ENCODE measurements at regions not wholly inside any gene's neighbourhood (a gene's known extent, or its start where the extent isn't known, plus 50 kb on each side); places are given as distances from the start of the nearest gene placed in this dataset.

- DNase-seq: no peak
These were observed 64.6 kb upstream of the PIM1 start for GRCh38 chr6:37105148-37106050.

- no peak for DNase-seq
These were observed 63.9 kb upstream of the PIM1 start for GRCh38 chr6:37106051-37106363.

GRCh38 chr6:37106554-37106953, 63.4 kb upstream of the PIM1 start:
- DNase-seq: no peak

DNA sequence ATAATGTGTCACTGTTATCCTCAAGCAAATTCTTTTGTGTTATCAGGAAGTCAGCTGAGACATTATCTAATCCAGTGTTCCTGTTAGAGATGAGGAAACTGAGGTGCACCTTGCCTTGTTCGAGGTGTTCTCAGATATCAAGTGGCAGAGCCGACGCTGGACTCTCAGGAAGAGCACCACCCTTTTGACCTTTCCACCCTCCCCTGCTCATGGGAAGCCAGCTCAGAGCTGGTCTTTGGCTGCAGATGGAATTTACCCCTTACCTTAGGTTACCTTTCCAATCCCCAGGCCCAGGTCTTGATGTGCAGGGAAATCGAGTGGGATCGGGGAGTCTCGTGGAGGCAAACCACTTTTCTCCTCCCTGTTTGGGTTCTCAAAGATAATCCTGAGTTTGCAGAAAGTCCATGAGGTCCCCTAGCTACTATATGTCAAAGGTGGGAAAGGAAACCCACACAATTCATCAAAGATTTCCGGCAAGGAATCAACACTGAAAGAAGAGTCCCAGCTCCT, 62.9 kb upstream of the PIM1 start:
- no peak for DNase-seq

DNA sequence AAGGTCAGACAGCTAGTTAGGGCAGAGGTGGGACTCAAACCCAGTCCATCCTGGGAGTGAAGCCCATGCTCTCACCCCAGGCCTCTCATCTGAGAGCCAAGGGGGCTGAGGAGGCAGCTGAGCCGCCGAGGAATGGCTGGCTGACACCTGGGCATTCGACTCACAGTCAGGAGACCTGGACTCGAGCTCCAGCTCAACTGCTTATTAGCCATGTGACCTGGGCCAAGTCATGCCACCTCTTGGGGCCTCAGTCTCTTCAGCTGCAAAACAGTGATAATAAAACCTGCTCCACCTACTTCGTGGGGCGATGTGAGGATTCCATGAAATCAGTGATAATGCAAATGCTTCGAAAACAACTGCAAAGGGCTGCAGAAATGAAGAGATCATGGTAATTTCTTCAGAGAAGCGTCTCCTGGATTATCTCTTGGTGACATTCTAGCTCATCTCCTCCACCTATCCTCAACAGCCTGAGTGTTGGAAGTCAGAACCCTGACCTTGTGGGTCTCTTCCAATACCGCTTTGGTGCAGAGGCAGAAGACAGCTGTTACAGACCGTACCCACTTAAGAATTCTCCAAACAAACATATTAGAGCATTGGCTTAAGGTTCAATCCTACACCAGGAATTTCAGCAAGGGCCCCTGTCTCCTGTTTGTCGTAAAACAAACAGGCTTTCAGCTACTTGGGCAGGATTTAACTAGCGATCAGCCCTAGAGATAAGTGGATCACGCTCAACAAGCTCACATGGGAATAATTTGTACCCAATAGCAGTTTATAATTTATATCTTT, 60.0 kb upstream of the PIM1 start:
- no peak for DNase-seq

DNA sequence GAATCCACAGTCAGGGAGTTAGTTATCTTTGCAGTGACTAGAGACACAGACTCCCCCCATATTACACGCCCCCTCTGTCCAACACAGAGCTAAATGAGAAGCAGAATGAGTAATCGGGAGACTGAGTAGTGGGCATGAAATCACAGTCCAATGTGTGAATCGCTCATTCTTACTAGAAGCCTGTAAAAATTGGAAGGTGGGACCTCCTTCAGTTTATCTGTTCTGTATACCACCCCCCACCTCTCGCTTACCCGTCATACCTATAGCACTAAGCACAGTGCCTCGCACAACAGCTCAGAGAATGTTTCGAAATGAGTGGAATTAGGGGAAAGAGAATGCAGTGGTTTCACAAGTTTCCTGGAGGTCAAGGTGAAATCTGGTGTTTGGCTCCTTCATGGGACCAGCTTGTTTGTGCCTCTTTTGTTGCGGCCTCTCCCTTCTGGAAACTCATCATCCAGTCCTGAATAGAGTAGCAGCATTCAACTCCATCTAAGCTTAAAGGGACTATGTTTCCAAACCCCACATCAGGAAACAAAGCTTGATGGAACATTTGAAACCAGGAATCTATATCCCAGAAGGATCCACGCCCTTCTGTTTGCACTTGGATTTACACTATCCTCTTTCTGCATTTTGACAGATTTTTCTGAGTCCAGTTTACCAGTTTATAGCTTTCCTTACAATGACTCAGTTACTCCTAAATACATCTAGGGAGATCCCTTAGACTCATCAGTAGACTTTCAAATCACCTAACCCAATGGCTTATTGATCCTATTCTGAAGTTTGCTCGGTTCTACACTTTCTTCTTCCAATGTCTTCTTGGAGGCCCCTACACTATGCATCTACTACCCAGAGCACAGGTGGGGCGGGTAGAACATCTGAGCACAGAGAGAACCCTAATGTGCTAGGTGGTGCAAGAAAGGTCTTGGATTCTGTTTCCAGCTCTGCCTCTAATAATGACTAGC, 59.2 kb upstream of the PIM1 start:
- no peak for DNase-seq

- DNase-seq: no peak
These were observed 56.0 kb upstream of the PIM1 start for GRCh38 chr6:37113976-37114375.

DNA sequence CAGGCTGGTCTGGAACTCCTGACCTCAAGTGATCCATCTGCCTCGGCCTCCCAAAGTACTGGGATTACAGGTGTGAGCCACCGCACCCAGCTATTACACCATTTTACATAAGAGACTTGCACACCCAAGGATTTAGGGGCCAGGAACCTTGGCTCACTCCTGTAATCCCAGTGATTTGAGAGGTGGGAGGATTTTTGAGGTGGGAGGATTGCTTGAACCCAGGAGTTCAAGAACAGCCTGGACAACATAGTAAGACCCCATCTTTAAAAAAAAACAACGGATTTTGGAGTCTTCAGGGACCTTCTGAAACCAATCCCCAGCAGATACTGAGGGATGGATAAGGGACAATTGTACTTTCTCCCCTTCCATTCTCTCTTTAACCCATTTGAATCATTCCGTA, 55.3 kb upstream of the PIM1 start:
- no peak for DNase-seq

DNA sequence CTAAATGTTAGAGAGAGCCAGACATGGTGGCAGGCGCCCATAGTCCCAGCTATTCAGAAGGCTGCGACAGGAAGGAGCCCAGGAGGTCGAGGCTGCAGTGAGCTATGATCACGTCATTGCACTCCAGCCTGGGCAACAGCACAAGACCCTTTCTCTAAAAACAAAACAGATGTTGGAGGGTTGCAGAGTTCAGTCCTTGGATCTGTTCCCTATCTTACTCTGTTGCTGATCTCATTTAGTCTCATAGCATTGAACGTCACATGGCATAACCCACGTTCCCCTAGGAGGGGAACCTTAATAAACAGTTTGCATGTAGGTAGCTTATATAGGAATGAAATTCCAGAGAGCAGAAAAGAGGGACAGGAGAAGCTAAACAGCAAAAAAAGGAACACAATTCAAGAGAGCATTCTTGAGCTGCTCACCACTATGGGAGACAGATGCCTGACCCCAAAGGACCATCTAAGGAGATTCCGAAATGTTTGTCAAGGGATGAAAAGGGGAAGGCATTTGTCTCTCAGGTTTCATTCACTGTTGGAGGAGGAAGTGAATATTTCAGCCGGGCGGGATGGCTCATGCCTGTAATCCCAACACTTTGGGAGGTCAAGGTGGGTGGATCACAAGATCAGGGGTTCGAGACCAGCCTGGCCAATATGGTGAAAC, 54.6 kb upstream of the PIM1 start:
- DNase-seq: no peak

DNA sequence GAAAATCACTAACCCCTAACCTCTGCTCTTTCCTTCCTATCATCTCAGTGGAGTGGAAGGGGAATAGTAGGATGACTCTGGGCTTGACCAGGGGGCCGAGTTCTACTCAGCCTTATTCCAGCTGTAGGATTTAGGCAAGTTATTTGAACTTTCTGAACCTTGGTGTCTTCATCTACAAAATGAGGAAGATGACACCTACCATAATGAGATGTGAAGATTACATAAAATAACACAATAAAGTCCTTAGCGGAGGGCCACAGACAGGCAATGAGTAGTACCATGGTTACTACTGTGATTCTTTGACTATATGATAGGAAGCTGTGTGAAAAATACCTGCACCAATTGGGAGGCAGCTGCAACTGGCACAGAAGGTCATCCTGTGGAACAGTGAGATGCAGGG, 53.6 kb upstream of the PIM1 start:
- no peak for DNase-seq

- DNase-seq: no peak
These were observed 50.5 kb upstream of the PIM1 start for GRCh38 chr6:37119387-37119886.
